T47D (cell line): ENCODE measurements at regions not wholly inside any gene's neighbourhood (a gene's known extent, or its start where the extent isn't known, plus 50 kb on each side); places are given as distances from the start of the nearest gene placed in this dataset.
"Not testable (repeated sequence)": the region's sequence is repeated elsewhere in the genome, so short reads cannot be mapped to it uniquely, and the experiment has no call there.

Source experiments
- DNase-seq, 2 experiments: peaks; one replicate each; pipeline versions ENCODE4 v3.0.0 to v3.0.0-alpha.2; 2011 to 2012; ENCODE audit warnings: low read depth in 1 of 2, low spot score in 1 of 2
- JUND ChIP-seq: IDR thresholded peaks from 2 replicates; pipeline ENCODE4 v1.6.1; 2012; ENCODE audit warnings: low read depth
- in situ Hi-C: cut with HindIII; loops from 2 replicates; pipeline ENCODE4 v1.10.0; 2016; ENCODE audit warnings: low sequenced_read_pairs, low pct_unique_long_range_greater_than_20kb

DNA sequence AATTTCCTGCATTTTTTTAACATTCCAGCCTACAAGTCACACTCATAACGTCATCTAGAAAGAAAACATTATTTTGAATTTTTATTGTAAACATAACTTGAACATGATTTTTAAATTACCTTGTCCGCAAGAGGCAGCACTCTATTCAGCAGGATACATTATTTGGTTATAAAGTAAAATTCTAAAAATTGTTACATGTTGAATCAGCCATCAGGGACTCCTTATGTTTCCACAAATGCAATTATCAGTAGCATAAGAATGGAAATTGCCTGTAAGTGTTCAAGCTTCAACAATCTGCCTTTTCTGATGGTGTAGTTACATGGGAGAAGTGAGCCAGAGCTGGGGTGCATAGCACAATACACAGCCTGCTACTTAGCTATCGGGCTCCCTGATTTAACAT is 97.5 kb downstream of the ZNF365 start:
- in situ Hi-C loops = no loop called here
- no peak for DNase-seq
- TF ChIP-seq JUND = no peak

DNA sequence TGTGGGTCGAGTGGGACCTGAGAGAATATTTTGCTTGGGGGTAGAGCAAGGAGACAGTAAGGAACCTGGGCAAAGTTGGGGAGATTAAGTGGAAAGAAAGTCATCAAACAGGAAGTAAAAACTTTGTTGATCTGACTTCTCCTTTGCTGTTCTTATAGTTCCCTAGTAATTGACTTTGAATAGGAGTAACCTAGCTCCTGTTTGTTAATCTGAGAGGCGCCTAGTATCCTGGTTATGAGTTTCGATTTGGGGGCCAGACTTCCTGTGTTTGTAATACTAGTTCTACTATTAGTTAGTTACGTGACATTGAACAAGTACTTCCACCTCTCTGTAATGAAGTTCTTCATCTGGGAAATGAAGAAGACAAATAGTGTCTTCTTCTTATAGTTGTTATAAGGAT is 99.1 kb downstream of the ZNF365 start:
- no peak for DNase-seq
- TF ChIP-seq JUND = no peak
- in situ Hi-C loops = no loop called here

DNA sequence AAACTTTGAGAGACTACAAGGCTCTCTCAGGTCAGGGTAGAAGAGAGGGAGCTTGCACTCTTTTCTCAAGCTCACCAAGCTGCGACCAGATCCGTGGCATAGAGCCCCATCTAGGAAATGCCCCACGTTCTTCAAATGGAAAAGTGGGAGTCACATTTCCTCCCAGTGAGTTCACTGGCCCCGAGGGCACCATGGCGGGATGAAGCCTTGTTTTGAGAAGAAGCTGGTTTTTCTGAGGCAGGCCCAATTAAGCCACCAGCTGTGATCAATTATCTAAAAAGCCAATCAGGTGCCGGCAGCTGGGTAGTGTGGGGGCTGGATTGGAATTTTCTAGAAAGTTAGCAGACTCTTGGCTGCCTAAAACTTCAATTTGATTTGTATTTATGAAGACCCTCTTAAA is 101.4 kb downstream of the ZNF365 start:
- in situ Hi-C loops = no loop called here
- no peak for DNase-seq
- TF ChIP-seq JUND = no peak

- in situ Hi-C loops = no loop called here
- no peak for TF ChIP-seq JUND
- DNase-seq = no peak
These were observed 105.4 kb downstream of the ZNF365 start for GRCh38 chr10:62479523-62479922.

- no peak for TF ChIP-seq JUND
- no peak for DNase-seq
- in situ Hi-C loops = no loop called here
These were observed 106.0 kb downstream of the ZNF365 start for GRCh38 chr10:62480196-62480595.

DNA sequence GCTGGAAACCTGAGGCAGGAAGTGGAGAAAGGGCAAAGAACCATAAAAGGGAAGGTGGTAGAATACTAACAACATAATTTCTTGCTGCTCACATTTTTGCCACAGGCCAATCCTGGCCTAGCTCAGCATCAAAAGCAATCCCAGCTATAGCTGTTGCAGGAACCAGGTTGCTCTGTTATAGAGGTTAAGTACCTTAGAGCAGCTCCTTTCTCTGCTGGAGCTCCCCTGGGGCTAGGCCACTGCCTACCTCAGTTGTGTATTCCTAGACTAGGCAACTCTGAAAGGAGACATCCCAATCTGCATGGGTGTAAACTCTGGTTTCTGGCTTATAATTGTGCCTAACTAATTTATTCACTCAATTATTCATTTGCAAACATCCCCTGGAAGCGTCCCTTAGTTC is 108.4 kb downstream of the ZNF365 start:
- TF ChIP-seq JUND = no peak
- DNase-seq = no peak
- in situ Hi-C loops = no loop called here

DNA sequence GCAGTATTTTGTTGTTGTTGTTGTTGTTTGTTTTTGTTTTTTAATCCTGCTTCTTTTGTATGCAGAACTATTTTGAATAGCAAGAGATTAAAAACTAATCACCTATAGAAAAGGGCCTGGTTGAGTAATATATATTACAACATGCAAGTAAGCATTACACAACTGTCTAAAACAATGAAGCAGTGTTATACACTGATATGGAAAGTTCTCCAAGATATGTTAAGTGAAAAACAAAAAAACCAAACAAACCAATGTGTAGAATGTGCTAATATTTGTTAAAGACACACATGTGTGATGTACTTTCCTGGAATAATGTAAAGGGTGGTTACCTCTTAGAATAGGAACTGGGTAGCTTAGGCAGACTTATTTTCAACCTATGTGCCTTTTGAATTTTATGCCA is 117.4 kb downstream of the ZNF365 start:
- no peak for TF ChIP-seq JUND
- no peak for DNase-seq
- in situ Hi-C loops = no loop called here

DNA sequence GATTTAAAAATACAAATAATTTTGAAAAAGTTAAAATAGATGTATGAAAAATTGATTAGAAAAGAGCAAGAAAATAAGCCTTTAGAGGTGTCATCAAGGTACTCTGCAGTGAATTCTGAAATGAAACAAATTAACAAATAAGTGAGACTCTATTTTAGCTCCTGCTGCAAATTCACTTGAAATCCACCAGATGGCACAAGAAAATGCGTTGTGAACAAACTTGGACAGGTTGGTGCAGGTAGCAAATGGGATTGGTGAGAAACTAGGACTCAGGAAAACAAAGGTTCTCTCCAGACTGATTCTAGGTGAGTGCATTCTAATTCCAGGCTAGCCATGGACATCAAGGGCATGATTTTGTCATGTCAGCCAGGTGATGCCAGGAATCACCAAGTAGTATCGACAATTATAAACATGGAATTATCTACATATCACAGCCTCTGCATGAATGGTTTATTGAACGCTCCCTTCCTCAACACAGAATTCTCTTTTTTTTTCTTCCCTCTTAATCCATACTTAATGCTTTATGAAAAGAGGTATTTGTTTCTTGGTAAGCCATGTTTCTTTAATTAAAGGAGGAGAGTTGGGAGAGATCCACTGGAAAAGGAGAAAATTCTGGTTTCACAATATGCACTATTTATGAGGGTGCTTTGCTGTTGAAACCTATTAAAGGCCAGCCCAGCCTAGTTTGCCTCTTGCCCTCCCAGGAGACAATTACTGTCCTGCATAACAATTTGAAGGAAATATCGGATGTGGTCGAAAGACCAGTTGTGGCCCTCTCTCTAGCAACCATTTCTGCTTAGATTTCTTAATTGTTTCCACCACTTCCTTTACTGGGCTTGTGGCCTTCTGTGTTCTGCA is 118.1 kb downstream of the ZNF365 start:
- no peak for TF ChIP-seq JUND
- peak; percentile 39 to 79 for DNase-seq
- in situ Hi-C loops = no loop called here

DNA sequence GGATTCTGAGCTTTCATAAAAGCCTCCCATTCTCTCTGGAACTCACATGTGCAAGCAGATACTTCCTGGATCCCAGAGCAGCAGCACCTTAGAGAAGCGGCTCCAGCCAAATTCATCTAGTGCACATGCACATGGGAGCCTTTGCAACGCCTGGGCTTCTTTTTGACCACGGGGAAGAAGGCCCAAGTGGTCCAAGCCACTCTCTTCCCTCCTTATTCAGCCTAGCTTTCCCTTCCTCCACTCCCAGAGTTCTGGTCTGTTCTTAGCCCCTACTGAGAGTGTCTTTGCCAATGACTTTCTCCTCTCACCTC is 118.7 kb downstream of the ZNF365 start:
- in situ Hi-C loops = no loop called here
- TF ChIP-seq JUND = no peak
- DNase-seq = no peak

- no peak for TF ChIP-seq JUND
- no peak for DNase-seq
- in situ Hi-C loops = no loop called here
These were observed 122.8 kb downstream of the ZNF365 start for GRCh38 chr10:62496925-62497324.

- in situ Hi-C loops = no loop called here
- DNase-seq = no peak
- TF ChIP-seq JUND = no peak
These were observed 124.1 kb downstream of the ZNF365 start for GRCh38 chr10:62498271-62498670.

GRCh38 chr10:62500116-62500515 is 125.9 kb downstream of the ZNF365 start:
- DNase-seq, in situ Hi-C loops: not testable (repeated sequence)

- in situ Hi-C loops = no loop called here
- no peak for DNase-seq
- TF ChIP-seq JUND = no peak
These were observed 127.4 kb downstream of the ZNF365 start for GRCh38 chr10:62501547-62501946.

- no peak for DNase-seq
- in situ Hi-C loops = no loop called here
These were observed 128.9 kb downstream of the ZNF365 start for GRCh38 chr10:62502995-62503613.

More at GRCh38 chr10:62502995-62503613, 128.9 kb downstream of the ZNF365 start:
- TF ChIP-seq JUND = no peak
